H1 (cell line): ENCODE measurements at regions not wholly inside any gene's neighbourhood (a gene's known extent, or its start where the extent isn't known, plus 50 kb on each side); places are given as distances from the start of the nearest gene placed in this dataset.
A peak's percentile ranks its signal among the peaks of the same experiment; 100 is the strongest.

Source experiments
- CTCF ChIA-PET: fragments of 300-600 bp; sonication (Branson Sonifier 250); formaldehyde crosslinking; loops from one replicate; lab custom pipeline; 2021; ENCODE audit not compliant: partially characterized antibody; lab: Charles Lee
- POLR2A ChIA-PET: fragments of 300-600 bp; sonication (Branson Sonifier 250); formaldehyde crosslinking; loops from one replicate; lab custom pipeline; 2021; ENCODE audit warnings: inconsistent platforms; ENCODE audit not compliant: partially characterized antibody; lab: Charles Lee
- DNase-seq, 2 experiments: peaks; one replicate each; pipeline versions ENCODE4 v3.0.0 to v3.0.0-alpha.2; 2010 to 2022; ENCODE audit warnings: low spot score in 2 of 2, low read depth in 1 of 2, mixed read lengths in 1 of 2
- FAIRE-seq: peaks from 2 replicates; lab custom pipeline; 2011; peaks lifted over from hg19 to GRCh38; lab: Jason Lieb, UNC
- H2AFZ ChIP-seq: 2 replicates; pipeline ENCODE4 v1.8.1; 2012; ENCODE audit warnings: low read length, inconsistent platforms
- H2AK5ac ChIP-seq: 2 replicates; pipeline ENCODE4 v1.6.1; 2013; ENCODE audit warnings: low read depth, low read length
- H2BK120ac ChIP-seq: replicated peaks from 2 replicates; pipeline ENCODE3; 2013; ENCODE audit warnings: low read depth, low read length, inconsistent platforms
- H2BK12ac ChIP-seq: 2 replicates; pipeline ENCODE4 v1.6.1; 2013; ENCODE audit warnings: low read depth, low read length
- H2BK15ac ChIP-seq: 2 replicates; pipeline ENCODE4 v1.6.1; 2013; ENCODE audit warnings: low read length
- H2BK20ac ChIP-seq: 2 replicates; pipeline ENCODE4 v1.6.1; 2013; ENCODE audit warnings: low read length
- H2BK5ac ChIP-seq: 2 replicates; pipeline ENCODE4 v1.6.1; 2013; ENCODE audit warnings: low read depth, low read length
- H3K14ac ChIP-seq: 2 replicates; pipeline ENCODE4 v1.6.1; 2013; ENCODE audit warnings: inconsistent platforms; ENCODE audit not compliant: insufficient read length
- H3K18ac ChIP-seq: 2 replicates; pipeline ENCODE4 v1.6.1; 2013; ENCODE audit warnings: low read length; ENCODE audit errors: extremely low read depth
- H3K23ac ChIP-seq: 2 replicates; pipeline ENCODE4 v1.6.1; 2013; ENCODE audit warnings: inconsistent platforms; ENCODE audit not compliant: insufficient read length
- H3K23me2 ChIP-seq: 2 replicates; pipeline ENCODE4 v1.6.1; 2013; ENCODE audit warnings: low read depth, low read length
- H3K27ac ChIP-seq: 2 replicates; pipeline ENCODE4 v1.6.1; 2011; ENCODE audit warnings: low read depth, low read length, inconsistent platforms
- H3K27me3 ChIP-seq, 4 experiments: replicated peaks in 1 of 4; 1 replicate in 1 of 4; 2 replicates in 3 of 4; pipeline versions ENCODE4 v1.6.1 to v1.8.1; 2011 to 2013; ENCODE audit warnings: low read length in 3 of 4, mild to moderate bottlenecking in 3 of 4, inconsistent platforms in 2 of 4, mixed read lengths in 2 of 4, moderate library complexity in 1 of 4; ENCODE audit not compliant: control insufficient read depth in 3 of 4, insufficient read depth in 3 of 4; ENCODE audit errors: extremely low read depth in 1 of 4
- H3K36me3 ChIP-seq, 4 experiments: 2 replicates each; pipeline versions ENCODE4 v1.6.1 to v1.8.1; 2011 to 2013; ENCODE audit warnings: mild to moderate bottlenecking in 4 of 4, low read length in 3 of 4, moderate library complexity in 2 of 4, control low read depth in 1 of 4, inconsistent platforms in 1 of 4; ENCODE audit not compliant: insufficient read depth in 4 of 4, control insufficient read depth in 2 of 4
- H3K4ac ChIP-seq: replicated peaks from 2 replicates; pipeline ENCODE3; 2013; ENCODE audit warnings: low read length, low read depth, mixed read lengths, inconsistent platforms; ENCODE audit not compliant: insufficient read length
- H3K4me1 ChIP-seq, 4 experiments: replicated peaks in 1 of 4; 1 replicate in 1 of 4; 2 replicates in 3 of 4; pipeline versions ENCODE4 v1.6.1 to v1.8.1; 2011 to 2013; ENCODE audit warnings: low read length in 3 of 4, inconsistent platforms in 2 of 4, mixed read lengths in 1 of 4; ENCODE audit not compliant: insufficient read depth in 4 of 4, control insufficient read depth in 3 of 4
- H3K4me2 ChIP-seq, 2 experiments: 2 replicates each; pipeline versions ENCODE4 v1.6.1 to v1.8.1; 2011 to 2013; ENCODE audit warnings: low read depth in 2 of 2, low read length in 2 of 2, control low read depth in 1 of 2, inconsistent platforms in 1 of 2, mild to moderate bottlenecking in 1 of 2; ENCODE audit not compliant: insufficient read depth in 1 of 2
- H3K4me3 ChIP-seq, 4 experiments: fragments of 200-600, 300-600 bp in 1 of 4; sonication (generic), shearing (Covaris generic), sonication (Bioruptor Twin) in 1 of 4; 2 replicates each; pipeline versions ENCODE4 v1.5.1 to v1.8.1; 2011 to 2016; ENCODE audit warnings: low read length in 4 of 4, low read depth in 3 of 4, control low read depth in 2 of 4, inconsistent platforms in 2 of 4, mild to moderate bottlenecking in 2 of 4, mixed read lengths in 1 of 4, moderate library complexity in 1 of 4; ENCODE audit not compliant: insufficient read depth in 2 of 4; ENCODE audit errors: extremely low read depth in 1 of 4
- H3K56ac ChIP-seq: replicated peaks from 2 replicates; pipeline ENCODE3; 2013; ENCODE audit warnings: low read depth, mild to moderate bottlenecking, mixed read lengths, low read length, inconsistent platforms; ENCODE audit not compliant: insufficient read length
- H3K79me1 ChIP-seq: 2 replicates; pipeline ENCODE4 v1.6.1; 2013; ENCODE audit warnings: low read depth, low read length, control low read depth
- H3K79me2 ChIP-seq, 2 experiments: 2 replicates each; pipeline versions ENCODE4 v1.6.1 to v1.8.1; 2012 to 2013; ENCODE audit warnings: low read length in 2 of 2, mild to moderate bottlenecking in 2 of 2, inconsistent platforms in 1 of 2; ENCODE audit not compliant: insufficient read depth in 2 of 2, control insufficient read depth in 1 of 2
- H3K9ac ChIP-seq, 4 experiments: replicated peaks in 1 of 4; 1 replicate in 1 of 4; 2 replicates in 3 of 4; pipeline versions ENCODE4 v1.6.1 to v1.8.1; 2011 to 2013; ENCODE audit warnings: low read depth in 3 of 4, low read length in 3 of 4, control low read depth in 2 of 4, mild to moderate bottlenecking in 2 of 4, moderate library complexity in 2 of 4, inconsistent platforms in 1 of 4; ENCODE audit errors: extremely low read depth in 1 of 4
- H3K9me3 ChIP-seq, 2 experiments: 2 replicates each; pipeline versions ENCODE4 v1.6.1 to v1.8.1; 2012 to 2013; ENCODE audit warnings: mild to moderate bottlenecking in 2 of 2, moderate library complexity in 2 of 2, control low read depth in 1 of 2, inconsistent platforms in 1 of 2, low read depth in 1 of 2, low read length in 1 of 2, mixed read lengths in 1 of 2; ENCODE audit not compliant: insufficient read depth in 2 of 2
- H4K20me1 ChIP-seq, 2 experiments: replicated peaks in 1 of 2; 2 replicates each; pipeline versions ENCODE3 to v1.8.1; 2011 to 2013; ENCODE audit warnings: inconsistent platforms in 2 of 2, low read length in 2 of 2, mild to moderate bottlenecking in 1 of 2; ENCODE audit not compliant: insufficient read depth in 2 of 2, control insufficient read depth in 1 of 2
- H4K5ac ChIP-seq: 2 replicates; pipeline ENCODE4 v1.6.1; 2013; ENCODE audit warnings: low read length, low read depth, mixed read lengths, inconsistent platforms; ENCODE audit not compliant: insufficient read length
- H4K8ac ChIP-seq: 2 replicates; pipeline ENCODE4 v1.8.0; 2013; ENCODE audit warnings: mild to moderate bottlenecking, moderate library complexity, low read length, inconsistent platforms; ENCODE audit not compliant: insufficient read depth; ENCODE audit errors: extremely low read depth
- H4K91ac ChIP-seq: replicated peaks from 2 replicates; pipeline ENCODE3; 2013; ENCODE audit warnings: low read length, mixed read lengths, inconsistent platforms; ENCODE audit not compliant: insufficient read length
- BRCA1 ChIP-seq: IDR thresholded peaks from 2 replicates; pipeline ENCODE4 v1.6.1; 2012; ENCODE audit warnings: low read depth, low read length, improper control_type of control experiment
- EGR1 ChIP-seq: IDR thresholded peaks from 2 replicates; pipeline ENCODE4 v1.6.1; 2011; ENCODE audit warnings: low read depth, low read length, borderline replicate concordance
- JUN ChIP-seq: IDR thresholded peaks from 2 replicates; pipeline ENCODE4 v1.6.1; 2011; ENCODE audit warnings: low read depth, mild to moderate bottlenecking, improper control_type of control experiment, low read length
- KDM1A ChIP-seq: fragments of 200-600, 300-600 bp; sonication (generic); IDR thresholded peaks from 2 replicates; pipeline ENCODE4 v1.7.1; 2016; ENCODE audit warnings: mild to moderate bottlenecking, low read length, borderline replicate concordance
- KDM4A ChIP-seq: IDR thresholded peaks from one replicate; pipeline ENCODE4 v1.7.1; 2012; ENCODE audit warnings: low read depth, mild to moderate bottlenecking, moderate library complexity, low read length, inconsistent platforms; ENCODE audit not compliant: severe bottlenecking
- MAFK ChIP-seq: IDR thresholded peaks from 2 replicates; pipeline ENCODE4 v1.6.1; 2012; ENCODE audit warnings: low read depth, mild to moderate bottlenecking, improper control_type of control experiment, low read length
- POLR2AphosphoS5 ChIP-seq: IDR thresholded peaks from 2 replicates; pipeline ENCODE4 v1.6.1; 2011; ENCODE audit warnings: low read depth, low read length
- RBBP5 ChIP-seq: IDR thresholded peaks from 2 replicates; pipeline ENCODE4 v1.7.1; 2012; ENCODE audit warnings: low read depth, mild to moderate bottlenecking, inconsistent platforms, low read length, moderate library complexity, borderline replicate concordance
- RFX5 ChIP-seq: IDR thresholded peaks from 2 replicates; pipeline ENCODE4 v1.6.1; 2011; ENCODE audit warnings: low read depth, low read length, improper control_type of control experiment, borderline replicate concordance
- RXRA ChIP-seq: IDR thresholded peaks from 2 replicates; pipeline ENCODE4 v1.6.1; 2011; ENCODE audit warnings: low read depth, mild to moderate bottlenecking, low read length, moderate library complexity; ENCODE audit not compliant: insufficient read depth
- SIRT6 ChIP-seq: IDR thresholded peaks from one replicate; pipeline ENCODE4 v1.7.1; 2012; ENCODE audit warnings: low read length, inconsistent platforms
- SP4 ChIP-seq: IDR thresholded peaks from 2 replicates; pipeline ENCODE4 v1.6.1; 2012; ENCODE audit warnings: low read length, inconsistent platforms
- WGBS, 2 experiments: shearing (Covaris generic) in 1 of 2; methylation state at CpG; one replicate each; pipeline versions ENCODE4 v1.1.6 to v1.1.7; 2013 to 2015; ENCODE audit warnings: low lambda C conversion rate in 2 of 2, mixed read lengths in 2 of 2, inconsistent platforms in 1 of 2, low coverage in 1 of 2, missing lambda C conversion rate in 1 of 2; ENCODE audit not compliant: insufficient replicate concordance in 2 of 2, insufficient coverage in 1 of 2, insufficient read length in 1 of 2; ENCODE audit errors: extremely low coverage in 1 of 2, missing lambda C conversion rate in 1 of 2; 5-methylcytosine and 5-hydroxymethylcytosine counted together

- no peaks in the 10 kb centered on the region for H3K9me3 ChIP-seq
- no peaks in the 10 kb centered on the region for H3K79me2 ChIP-seq
- no peak overlapping the region for H3K9ac ChIP-seq
- H3K36me3 ChIP-seq: no peaks in the 10 kb centered on the region
- ChIA-PET CTCF (no interaction called here), POLR2A (no interaction called here)
- no peak overlapping the region for H2BK15ac ChIP-seq
- H3K27me3 ChIP-seq: no peaks in the 10 kb centered on the region
- H3K23ac ChIP-seq: no peak overlapping the region
- no peak overlapping the region for H2BK12ac ChIP-seq
- no peak overlapping the region for H4K91ac ChIP-seq
- H2BK5ac ChIP-seq: no peak overlapping the region
- no peak overlapping the region for H3K4me2 ChIP-seq
- H3K18ac ChIP-seq: no peak overlapping the region
- FAIRE-seq: no peak
- H3K27ac ChIP-seq: no peak overlapping the region
- H4K8ac ChIP-seq: no peak overlapping the region
- H3K14ac ChIP-seq: no peak overlapping the region
- H2AK5ac ChIP-seq: no peak overlapping the region
- H2BK20ac ChIP-seq: no peak overlapping the region
- no peak overlapping the region for H2BK120ac ChIP-seq
- H4K20me1 ChIP-seq: no peaks in the 10 kb centered on the region
- H3K56ac ChIP-seq: no peak overlapping the region
- no peak overlapping the region for H2AFZ ChIP-seq
- no peak overlapping the region for H3K4me3 ChIP-seq
- H3K4ac ChIP-seq: no peak overlapping the region
- DNase-seq: peak in 1 of 2 experiments; percentile 33
- no peaks in the 10 kb centered on the region for H3K23me2 ChIP-seq
- no peak overlapping the region for H4K5ac ChIP-seq
- H3K79me1 ChIP-seq: no peaks in the 10 kb centered on the region
- no peaks in the 10 kb centered on the region for H3K4me1 ChIP-seq
- WGBS, 2 experiments: 93% methylated on average over 15 of the region's 15 CpGs; no CpG with 5 or more reads in 1 of the 2 experiments
- TF ChIP-seq KDM1A: no peak
- no peak for TF ChIP-seq POLR2AphosphoS5
- no peak for TF ChIP-seq RXRA
- no peak for TF ChIP-seq SP4
- no peak for TF ChIP-seq BRCA1
- no peak for TF ChIP-seq MAFK
- TF ChIP-seq KDM4A: no peak
- no peak for TF ChIP-seq JUN
- no peak for TF ChIP-seq RBBP5
- TF ChIP-seq EGR1: no peak
- no peak for TF ChIP-seq RFX5
- TF ChIP-seq SIRT6: no peak
Observed at GRCh38 chr2:128776461-128777195, 458.0 kb upstream of the HS6ST1 start.
